Kidney (tissue), 13 donors: ENCODE measurements at regions not wholly inside any gene's neighbourhood (a gene's known extent, or its start where the extent isn't known, plus 50 kb on each side); places are given as distances from the start of the nearest gene placed in this dataset.
A peak's percentile ranks its signal among the peaks of the same experiment; 100 is the strongest.

Experiments used
- DNase-seq, 5 donors: peaks; one replicate each; pipeline ENCODE4 v3.0.0-alpha.2; 2013 to 2020
- FAIRE-seq: peaks from 2 replicates; lab custom pipeline; 2012; peaks lifted over from hg19 to GRCh38; lab: Jason Lieb, UNC
- H3K27ac ChIP-seq, 2 donors: one replicate each; pipeline ENCODE4 v1.7.0; 2013; ENCODE audit warnings: low read depth in 2 of 2, low read length in 2 of 2, inconsistent platforms in 1 of 2
- H3K27me3 ChIP-seq: one replicate; pipeline ENCODE4 v1.7.1; 2013; ENCODE audit warnings: low read length, inconsistent platforms; ENCODE audit not compliant: control insufficient read depth, insufficient read depth
- H3K36me3 ChIP-seq, 3 donors: one replicate each; pipeline versions ENCODE4 v1.7.0 to v1.7.1; 2013; ENCODE audit warnings: low read length in 3 of 3, control low read depth in 1 of 3, inconsistent platforms in 1 of 3; ENCODE audit not compliant: insufficient read depth in 3 of 3, control insufficient read depth in 2 of 3
- H3K4me1 ChIP-seq, 3 donors: one replicate each; pipeline versions ENCODE4 v1.7.0 to v1.7.1; 2013; ENCODE audit warnings: low read length in 3 of 3, inconsistent platforms in 1 of 3, low read depth in 1 of 3; ENCODE audit not compliant: control insufficient read depth in 2 of 3, insufficient read depth in 2 of 3
- H3K4me3 ChIP-seq, 3 donors: one replicate each; pipeline versions ENCODE4 v1.7.0 to v1.8.1; 2013; ENCODE audit warnings: low read length in 3 of 3, control low read depth in 1 of 3, inconsistent platforms in 1 of 3
- H3K9ac ChIP-seq, 3 donors: one replicate each; pipeline versions ENCODE4 v1.7.0 to v1.7.1; 2013; ENCODE audit warnings: low read length in 3 of 3, control low read depth in 1 of 3, inconsistent platforms in 1 of 3
- H3K9me3 ChIP-seq, 3 donors: one replicate each; pipeline versions ENCODE4 v1.7.0 to v1.7.1; 2013; ENCODE audit warnings: low read length in 3 of 3, control low read depth in 1 of 3, inconsistent platforms in 1 of 3; ENCODE audit not compliant: control insufficient read depth in 2 of 3, insufficient read depth in 1 of 3
- CTCF ChIP-seq: IDR thresholded peaks from 3 replicates; pipeline ENCODE4 v1.5.1; 2012; ENCODE audit warnings: mild to moderate bottlenecking, moderate library complexity, borderline replicate concordance; ENCODE audit not compliant: insufficient read depth; ENCODE audit errors: extremely low read depth
- intact Hi-C: fragments of 100-400 bp; cut with DNase I; formaldehyde crosslinking; loops from one replicate; pipeline ENCODE4 v1.11.1; 2022
- donor health status: control.
- donor health status: control.
- donor health status: control.
- donor health status: control.
- donor health status: control.
- donor health status: DM: yes; HTN: yes; CAD: no.
- donor health status: Normal renal cell carcinoma (clear cell type).

- intact Hi-C loops, result loop anchor here (10.0 kb wide), 2 partner anchors 46 to 286 kb away; no protein-coding TSS in a partner anchor
Measured at GRCh38 chr12:3998968-3999792, 126.0 kb upstream of the PARP11 start.

GRCh38 chr12:3998397-3998796, 125.2 kb upstream of the PARP11 start:
- no peak overlapping the region for H3K9ac ChIP-seq
- H3K27ac ChIP-seq, result no peak overlapping the region
- peaks cover 0 to 5% (median 0%) of the 10 kb centered on the region in 3 donors for H3K4me1 ChIP-seq
- intact Hi-C loops, result loop anchor here (10.0 kb wide), 2 partner anchors 46 to 286 kb away; no protein-coding TSS in a partner anchor
- H3K36me3 ChIP-seq, result no peaks in the 10 kb centered on the region
- H3K9me3 ChIP-seq, result no peaks in the 10 kb centered on the region
- no peaks in the 10 kb centered on the region for H3K27me3 ChIP-seq
- TF ChIP-seq CTCF, result no peak
- DNase-seq (no peak), FAIRE-seq (no peak)
- no peak overlapping the region for H3K4me3 ChIP-seq

More at GRCh38 chr12:3998968-3999792, 126.0 kb upstream of the PARP11 start:
- Histone ChIP-seq H3K27ac (peak overlapping the region; percentile 38 to 52), H3K9ac (no peak overlapping the region), H3K27me3 (no peaks in the 10 kb centered on the region), H3K4me1 (peaks cover 0 to 7% (median 0%) of the 10 kb centered on the region in 3 donors), H3K36me3 (no peaks in the 10 kb centered on the region), H3K4me3 (no peak overlapping the region), H3K9me3 (no peaks in the 10 kb centered on the region)
- TF ChIP-seq CTCF, result no peak
- FAIRE-seq, result no peak
- DNase-seq, result peak in 3 of 5 donors; percentile 76 to 84 (median 77)

GRCh38 chr12:3996322-3996721, 123.1 kb upstream of the PARP11 start:
- H3K9me3 ChIP-seq, result no peaks in the 10 kb centered on the region
- peak in 1 of 5 donors; percentile 9 for DNase-seq
- no peak for FAIRE-seq
- H3K27me3 ChIP-seq, result no peaks in the 10 kb centered on the region
- intact Hi-C loops, result loop anchor here (10.0 kb wide), 2 partner anchors 48 to 288 kb away; no protein-coding TSS in a partner anchor
- no peak overlapping the region for H3K27ac ChIP-seq
- H3K9ac ChIP-seq, result no peak overlapping the region
- no peak overlapping the region for H3K4me3 ChIP-seq
- H3K4me1 ChIP-seq, result peaks cover 0 to 2% (median 0%) of the 10 kb centered on the region in 3 donors
- no peak for TF ChIP-seq CTCF
- no peaks in the 10 kb centered on the region for H3K36me3 ChIP-seq
